ENCODE measurements at regions not wholly inside any gene's neighbourhood (a gene's known extent, or its start where the extent isn't known, plus 50 kb on each side); places are given as distances from the start of the nearest gene placed in this dataset.
"Not testable (repeated sequence)": the region's sequence is repeated elsewhere in the genome, so short reads cannot be mapped to it uniquely, and the experiment has no call there.

DNA sequence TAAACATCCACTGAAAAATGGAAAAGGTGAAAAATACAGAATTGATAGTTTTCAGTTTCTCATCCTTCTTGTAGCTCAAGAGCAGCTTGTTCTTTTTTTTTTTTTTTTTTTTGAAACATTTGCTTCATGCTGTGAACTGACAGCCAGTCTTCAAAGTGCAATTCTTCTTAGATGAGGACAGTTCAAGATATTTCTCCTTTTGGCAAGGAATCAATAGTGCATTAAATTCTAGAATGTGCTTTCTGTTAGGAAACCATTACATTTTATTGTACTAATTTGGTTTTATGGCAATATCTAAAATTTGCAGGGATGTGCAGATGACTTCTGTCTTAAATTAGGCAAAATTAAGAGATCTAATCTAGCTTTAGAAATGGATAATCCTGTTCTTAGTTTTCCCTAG is 969.3 kb upstream of the ACO1 start:
- ATAC-seq (no peak), DNase-seq (no peak)
- H3K4me1 ChIP-seq, result no peaks in the 10 kb centered on the region

DNA sequence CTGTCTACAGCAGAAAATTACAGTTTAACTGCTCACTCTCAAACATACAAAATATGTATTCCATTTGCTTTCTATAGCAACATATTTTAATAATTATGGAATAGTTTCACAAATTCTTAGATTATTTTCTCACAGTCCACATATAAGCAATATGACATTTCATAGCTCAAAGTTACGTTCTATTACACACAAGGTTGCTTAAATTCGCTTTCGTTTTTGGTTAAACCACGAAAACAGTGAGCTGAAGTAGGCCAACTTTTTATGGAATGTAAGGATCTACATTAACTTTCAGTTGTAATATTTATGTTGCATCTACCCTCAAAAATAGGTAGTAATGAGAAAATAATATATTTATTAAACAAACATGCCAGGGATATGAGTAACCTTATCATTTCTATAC is 966.0 kb upstream of the ACO1 start:
- TF ChIP-seq, protein P1, sequence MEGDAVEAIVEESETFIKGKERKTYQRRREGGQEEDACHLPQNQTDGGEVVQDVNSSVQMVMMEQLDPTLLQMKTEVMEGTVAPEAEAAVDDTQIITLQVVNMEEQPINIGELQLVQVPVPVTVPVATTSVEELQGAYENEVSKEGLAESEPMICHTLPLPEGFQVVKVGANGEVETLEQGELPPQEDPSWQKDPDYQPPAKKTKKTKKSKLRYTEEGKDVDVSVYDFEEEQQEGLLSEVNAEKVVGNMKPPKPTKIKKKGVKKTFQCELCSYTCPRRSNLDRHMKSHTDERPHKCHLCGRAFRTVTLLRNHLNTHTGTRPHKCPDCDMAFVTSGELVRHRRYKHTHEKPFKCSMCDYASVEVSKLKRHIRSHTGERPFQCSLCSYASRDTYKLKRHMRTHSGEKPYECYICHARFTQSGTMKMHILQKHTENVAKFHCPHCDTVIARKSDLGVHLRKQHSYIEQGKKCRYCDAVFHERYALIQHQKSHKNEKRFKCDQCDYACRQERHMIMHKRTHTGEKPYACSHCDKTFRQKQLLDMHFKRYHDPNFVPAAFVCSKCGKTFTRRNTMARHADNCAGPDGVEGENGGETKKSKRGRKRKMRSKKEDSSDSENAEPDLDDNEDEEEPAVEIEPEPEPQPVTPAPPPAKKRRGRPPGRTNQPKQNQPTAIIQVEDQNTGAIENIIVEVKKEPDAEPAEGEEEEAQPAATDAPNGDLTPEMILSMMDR (IDR thresholded peaks at IDR 0.05), result no peak
- no peak overlapping the region for H3K27ac ChIP-seq
- ATAC-seq (no peak), DNase-seq (no peak)
- H3K4me1 ChIP-seq, result no peaks in the 10 kb centered on the region
- intact Hi-C loops (cut with DNase I), result no loop called here
- WGBS, 2 donors, result 87 to 91% methylated on average over 4 of the region's 4 CpGs
- H3K9me3 ChIP-seq, result peaks cover 0 to 9% (median 0%) of the 10 kb centered on the region in 11 donors
- H3K4me3 ChIP-seq, result no peak overlapping the region
- H3K36me3 ChIP-seq, result no peaks in the 10 kb centered on the region
- no peaks in the 10 kb centered on the region for H3K27me3 ChIP-seq

More for the DNA sequence above, 969.3 kb upstream of the ACO1 start:
- Histone ChIP-seq H3K36me3 (no peaks in the 10 kb centered on the region), H3K27me3 (no peaks in the 10 kb centered on the region), H3K27ac (no peak overlapping the region), H3K9me3 (peaks cover 0 to 17% (median 0%) of the 10 kb centered on the region in 11 donors), H3K4me3 (no peak overlapping the region)
- TF ChIP-seq, protein P1 (IDR thresholded peaks at IDR 0.05), result no peak
- intact Hi-C loops (cut with DNase I), result no loop called here

GRCh38 chr9:31443630-31444457 is 940.6 kb upstream of the ACO1 start:
- DNase-seq; intact Hi-C loops (cut with DNase I); H3K27ac ChIP-seq; H3K4me3 ChIP-seq; H3K9me3 ChIP-seq; ATAC-seq; H3K27me3 ChIP-seq; H3K36me3 ChIP-seq; H3K4me1 ChIP-seq: not testable (repeated sequence)
- WGBS, 2 donors, result 73 to 76% methylated on average over 7 of the region's 7 CpGs

DNA sequence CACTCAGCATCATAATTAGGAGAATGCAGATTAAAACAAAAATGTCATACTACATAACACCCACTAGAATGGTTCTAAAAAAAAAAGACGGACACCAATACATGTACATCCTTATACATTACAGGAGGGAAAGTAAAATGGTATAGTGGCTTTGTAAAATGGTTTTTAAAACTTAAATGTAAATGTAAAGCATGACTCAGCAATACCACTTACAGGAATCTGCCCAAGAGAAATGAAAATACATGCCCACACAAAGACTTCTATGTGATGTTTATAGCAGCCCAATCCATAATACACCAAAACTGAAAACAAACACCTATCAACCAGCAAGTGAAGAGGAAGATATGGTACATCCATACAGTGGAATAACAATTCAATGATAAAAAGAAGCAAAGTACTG is 939.1 kb upstream of the ACO1 start:
- ATAC-seq, result no peak
- Histone ChIP-seq H3K27me3 (no peaks in the 10 kb centered on the region), H3K9me3 (no peaks in the 10 kb centered on the region), H3K4me1 (no peaks in the 10 kb centered on the region), H3K27ac (no peak overlapping the region), H3K4me3 (no peak overlapping the region), H3K36me3 (no peaks in the 10 kb centered on the region)
- no peak for DNase-seq
- WGBS, 2 donors, result 79 to 82% methylated on average over 1 of the region's 1 CpG
- TF ChIP-seq, protein P1 (IDR thresholded peaks at IDR 0.05), result no peak
- intact Hi-C loops (cut with DNase I), result no loop called here

- Histone ChIP-seq H3K9me3 (no peaks in the 10 kb centered on the region), H3K4me1 (no peaks in the 10 kb centered on the region), H3K27me3 (no peaks in the 10 kb centered on the region), H3K27ac (no peak overlapping the region), H3K36me3 (no peaks in the 10 kb centered on the region), H3K4me3 (no peak overlapping the region)
- intact Hi-C loops (cut with DNase I), result no loop called here
- TF ChIP-seq, protein P1 (IDR thresholded peaks at IDR 0.05), result no peak
- no peak for DNase-seq
- ATAC-seq, result no peak
- WGBS, 2 donors, result 95% methylated on average over 4 of the region's 4 CpGs
These were observed 938.5 kb upstream of the ACO1 start for GRCh38 chr9:31445960-31446359.
